ENCODE measurements at regions not wholly inside any gene's neighbourhood (a gene's known extent, or its start where the extent isn't known, plus 50 kb on each side); places are given as distances from the start of the nearest gene placed in this dataset.

- no peak overlapping the region for H3K9ac ChIP-seq (ENCODE audit: low read length)
- TF ChIP-seq EZH2phosphoT487 (conservative IDR thresholded peaks at IDR 0.05; ENCODE audit: low read length), result no peak
- TF ChIP-seq CTCF (IDR thresholded peaks at IDR 0.05; ENCODE audit: insufficient read depth, low read length, poor library complexity, severe bottlenecking), result no peak
- H3K36me3 ChIP-seq (ENCODE audit: low read length), result no peaks in the 10 kb centered on the region
- no peaks in the 10 kb centered on the region for H3K79me2 ChIP-seq (ENCODE audit: insufficient read depth, low read length)
- no peak overlapping the region for H3K27ac ChIP-seq (ENCODE audit: low read depth, low read length)
- no peaks in the 10 kb centered on the region for H3K9me3 ChIP-seq (ENCODE audit: insufficient read depth, low read length)
- no peak overlapping the region for H3K4me2 ChIP-seq (ENCODE audit: low read depth, low read length, poor library complexity, severe bottlenecking)
- no peaks in the 10 kb centered on the region for H3K27me3 ChIP-seq (ENCODE audit: low read length)
- H2AFZ ChIP-seq (ENCODE audit: low read depth, low read length, severe bottlenecking), result no peak overlapping the region
- H3K9me2 ChIP-seq (replicated peaks; ENCODE audit: insufficient read depth, low read length), result no peaks in the 10 kb centered on the region
- H3K4me3 ChIP-seq (ENCODE audit: insufficient read depth, low read length, poor library complexity, severe bottlenecking), result no peak overlapping the region
- H4K20me1 ChIP-seq (ENCODE audit: low read depth, low read length), result no peaks in the 10 kb centered on the region
- no peaks in the 10 kb centered on the region for H3F3A ChIP-seq (ENCODE audit: insufficient read depth)
Observed at GRCh38 chr1:20432341-20432740, 53.7 kb downstream of the CAMK2N1 start.

GRCh38 chr1:20431176-20431460 is 54.9 kb downstream of the CAMK2N1 start:
- no peak overlapping the region for H3K4me2 ChIP-seq (ENCODE audit: low read depth, low read length, poor library complexity, severe bottlenecking)
- no peak overlapping the region for H2AFZ ChIP-seq (ENCODE audit: low read depth, low read length, severe bottlenecking)
- no peaks in the 10 kb centered on the region for H3K79me2 ChIP-seq (ENCODE audit: insufficient read depth, low read length)
- H3K36me3 ChIP-seq (ENCODE audit: low read length), result no peaks in the 10 kb centered on the region
- H3K27me3 ChIP-seq (ENCODE audit: low read length), result no peaks in the 10 kb centered on the region
- H3F3A ChIP-seq (ENCODE audit: insufficient read depth), result no peaks in the 10 kb centered on the region
- no peaks in the 10 kb centered on the region for H3K9me2 ChIP-seq (replicated peaks; ENCODE audit: insufficient read depth, low read length)
- no peaks in the 10 kb centered on the region for H4K20me1 ChIP-seq (ENCODE audit: low read depth, low read length)
- no peaks in the 10 kb centered on the region for H3K9me3 ChIP-seq (ENCODE audit: insufficient read depth, low read length)
- H3K27ac ChIP-seq (ENCODE audit: low read depth, low read length), result no peak overlapping the region
- no peak overlapping the region for H3K9ac ChIP-seq (ENCODE audit: low read length)
- TF ChIP-seq EZH2phosphoT487 (conservative IDR thresholded peaks at IDR 0.05; ENCODE audit: low read length) (no peak), CTCF (IDR thresholded peaks at IDR 0.05; ENCODE audit: insufficient read depth, low read length, poor library complexity, severe bottlenecking) (no peak)
- no peak overlapping the region for H3K4me3 ChIP-seq (ENCODE audit: insufficient read depth, low read length, poor library complexity, severe bottlenecking)

GRCh38 chr1:20430355-20431175 is 55.4 kb downstream of the CAMK2N1 start:
- H3K9ac ChIP-seq (ENCODE audit: low read length), result no peak overlapping the region
- no peak overlapping the region for H2AFZ ChIP-seq (ENCODE audit: low read depth, low read length, severe bottlenecking)
- no peak overlapping the region for H3K4me2 ChIP-seq (ENCODE audit: low read depth, low read length, poor library complexity, severe bottlenecking)
- no peaks in the 10 kb centered on the region for H3K27me3 ChIP-seq (ENCODE audit: low read length)
- no peaks in the 10 kb centered on the region for H3K9me3 ChIP-seq (ENCODE audit: insufficient read depth, low read length)
- no peaks in the 10 kb centered on the region for H3F3A ChIP-seq (ENCODE audit: insufficient read depth)
- no peaks in the 10 kb centered on the region for H3K9me2 ChIP-seq (replicated peaks; ENCODE audit: insufficient read depth, low read length)
- H3K27ac ChIP-seq (ENCODE audit: low read depth, low read length), result no peak overlapping the region
- TF ChIP-seq CTCF (IDR thresholded peaks at IDR 0.05; ENCODE audit: insufficient read depth, low read length, poor library complexity, severe bottlenecking) (peak; percentile 88), EZH2phosphoT487 (conservative IDR thresholded peaks at IDR 0.05; ENCODE audit: low read length) (no peak)
- no peaks in the 10 kb centered on the region for H3K79me2 ChIP-seq (ENCODE audit: insufficient read depth, low read length)
- H4K20me1 ChIP-seq (ENCODE audit: low read depth, low read length), result no peaks in the 10 kb centered on the region
- no peak overlapping the region for H3K4me3 ChIP-seq (ENCODE audit: insufficient read depth, low read length, poor library complexity, severe bottlenecking)
- no peaks in the 10 kb centered on the region for H3K36me3 ChIP-seq (ENCODE audit: low read length)

Data from SU-DHL-6 (cell line).